HL-60 (cell line): ENCODE measurements at regions not wholly inside any gene's neighbourhood (a gene's known extent, or its start where the extent isn't known, plus 50 kb on each side); places are given as distances from the start of the nearest gene placed in this dataset.
"Not testable (repeated sequence)": the region's sequence is repeated elsewhere in the genome, so short reads cannot be mapped to it uniquely, and the experiment has no call there.

Experiments used
- DNase-seq, 2 experiments: peaks; one replicate each; pipeline ENCODE4 v3.0.0-alpha.2; 2010 to 2020; ENCODE audit warnings: low read depth in 1 of 2, low spot score in 1 of 2
- H3K27ac ChIP-seq: fragments of 250-450 bp; sonication (Bioruptor Pico); replicated peaks from 2 replicates; pipeline ENCODE4 v1.5.1; 2020; ENCODE audit warnings: mild to moderate bottlenecking, moderate library complexity
- H3K27me3 ChIP-seq: fragments of 250-450 bp; sonication (Bioruptor Pico); 2 replicates; pipeline ENCODE4 v1.5.1; 2021; ENCODE audit warnings: mild to moderate bottlenecking, moderate library complexity; ENCODE audit not compliant: insufficient read depth, poor library complexity, severe bottlenecking
- H3K4me3 ChIP-seq: replicated peaks from 2 replicates; pipeline ENCODE4 v1.5.1; 2011; ENCODE audit warnings: mild to moderate bottlenecking, control low read depth, low read length; ENCODE audit not compliant: insufficient read depth
- CTCF ChIP-seq: IDR thresholded peaks from one replicate; pipeline ENCODE4 v1.5.1; 2011; ENCODE audit warnings: low read length, control low read depth, inconsistent platforms; ENCODE audit not compliant: insufficient read depth
- GABPA ChIP-seq: IDR thresholded peaks from 2 replicates; pipeline ENCODE4 v1.6.1; 2012; ENCODE audit warnings: low read depth
- POLR2AphosphoS5 ChIP-seq: IDR thresholded peaks from 2 replicates; pipeline ENCODE4 v1.6.1; 2012; ENCODE audit warnings: low read depth
- REST ChIP-seq: IDR thresholded peaks from 2 replicates; pipeline ENCODE4 v1.6.1; 2012; ENCODE audit warnings: low read depth; ENCODE audit not compliant: insufficient replicate concordance
- SPI1 ChIP-seq: IDR thresholded peaks from 2 replicates; pipeline ENCODE4 v1.6.1; 2012; ENCODE audit warnings: low read depth, mild to moderate bottlenecking, borderline replicate concordance

- TF ChIP-seq SPI1 = no peak
- no peak for TF ChIP-seq CTCF
- TF ChIP-seq REST = no peak
- TF ChIP-seq GABPA = no peak
- TF ChIP-seq POLR2AphosphoS5 = no peak
- Histone ChIP-seq H3K27me3 (no peaks in the 10 kb centered on the region), H3K27ac (no peak overlapping the region), H3K4me3 (no peak overlapping the region)
- no peak for DNase-seq
Measured at GRCh38 chr5:23105021-23105420, 251.9 kb upstream of the CDH12 start.

- no peak for TF ChIP-seq REST
- no peak for TF ChIP-seq POLR2AphosphoS5
- TF ChIP-seq CTCF = no peak
- TF ChIP-seq GABPA = no peak
- no peak for TF ChIP-seq SPI1
- DNase-seq = no peak
Measured at GRCh38 chr5:23103566-23103965, 250.4 kb upstream of the CDH12 start.

GRCh38 chr5:23095418-23095817 lies 242.3 kb upstream of the CDH12 start:
- not testable (repeated sequence) for H3K4me3 ChIP-seq, H3K27ac ChIP-seq, DNase-seq, H3K27me3 ChIP-seq

More at GRCh38 chr5:23103566-23103965, 250.4 kb upstream of the CDH12 start:
- Histone ChIP-seq H3K27ac (no peak overlapping the region), H3K27me3 (no peaks in the 10 kb centered on the region), H3K4me3 (no peak overlapping the region)

GRCh38 chr5:23089286-23089685 lies 236.1 kb upstream of the CDH12 start:
- Histone ChIP-seq H3K4me3 (no peak overlapping the region), H3K27ac (no peak overlapping the region), H3K27me3 (no peaks in the 10 kb centered on the region)
- TF ChIP-seq CTCF = no peak
- no peak for TF ChIP-seq POLR2AphosphoS5
- no peak for TF ChIP-seq REST
- no peak for TF ChIP-seq SPI1
- TF ChIP-seq GABPA = no peak
- no peak for DNase-seq
